NB4 (cell line): ENCODE measurements at regions not wholly inside any gene's neighbourhood (a gene's known extent, or its start where the extent isn't known, plus 50 kb on each side); places are given as distances from the start of the nearest gene placed in this dataset.

Experiments
- POLR2A ChIP-seq: IDR thresholded peaks from 2 replicates; pipeline ENCODE4 v1.6.1; 2011; ENCODE audit warnings: mild to moderate bottlenecking; ENCODE audit not compliant: insufficient read length; ENCODE audit errors: extremely low read depth
- TF ChIP-seq, protein P1 (sequence below): IDR thresholded peaks from one replicate; pipeline ENCODE4 v1.5.1; 2012; ENCODE audit warnings: low read depth, low read length

DNA sequence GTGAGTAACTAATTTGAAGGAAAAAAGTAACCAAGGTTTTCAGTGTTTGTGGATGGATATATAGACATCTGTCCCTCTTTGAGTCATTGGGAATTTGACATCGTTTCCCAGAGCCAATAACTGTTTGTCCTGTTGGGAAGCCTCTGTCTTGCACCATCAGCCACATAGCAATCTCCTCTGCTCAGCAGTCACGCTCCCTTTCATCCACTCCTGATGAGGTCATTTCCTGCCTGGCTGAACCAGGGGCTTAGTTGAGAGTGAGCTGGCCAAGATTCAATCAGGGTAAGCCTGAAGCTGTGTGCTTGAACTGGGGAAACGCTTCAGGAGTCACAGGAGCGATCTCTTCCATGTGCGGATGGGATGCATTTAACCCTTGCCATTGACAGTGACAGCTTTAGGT is 121.5 kb upstream of the FOXQ1 start:
- TF ChIP-seq, protein P1, sequence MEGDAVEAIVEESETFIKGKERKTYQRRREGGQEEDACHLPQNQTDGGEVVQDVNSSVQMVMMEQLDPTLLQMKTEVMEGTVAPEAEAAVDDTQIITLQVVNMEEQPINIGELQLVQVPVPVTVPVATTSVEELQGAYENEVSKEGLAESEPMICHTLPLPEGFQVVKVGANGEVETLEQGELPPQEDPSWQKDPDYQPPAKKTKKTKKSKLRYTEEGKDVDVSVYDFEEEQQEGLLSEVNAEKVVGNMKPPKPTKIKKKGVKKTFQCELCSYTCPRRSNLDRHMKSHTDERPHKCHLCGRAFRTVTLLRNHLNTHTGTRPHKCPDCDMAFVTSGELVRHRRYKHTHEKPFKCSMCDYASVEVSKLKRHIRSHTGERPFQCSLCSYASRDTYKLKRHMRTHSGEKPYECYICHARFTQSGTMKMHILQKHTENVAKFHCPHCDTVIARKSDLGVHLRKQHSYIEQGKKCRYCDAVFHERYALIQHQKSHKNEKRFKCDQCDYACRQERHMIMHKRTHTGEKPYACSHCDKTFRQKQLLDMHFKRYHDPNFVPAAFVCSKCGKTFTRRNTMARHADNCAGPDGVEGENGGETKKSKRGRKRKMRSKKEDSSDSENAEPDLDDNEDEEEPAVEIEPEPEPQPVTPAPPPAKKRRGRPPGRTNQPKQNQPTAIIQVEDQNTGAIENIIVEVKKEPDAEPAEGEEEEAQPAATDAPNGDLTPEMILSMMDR, result no peak
- no peak for TF ChIP-seq POLR2A
